BLaER1 (cell line): ENCODE measurements at regions not wholly inside any gene's neighbourhood (a gene's known extent, or its start where the extent isn't known, plus 50 kb on each side); places are given as distances from the start of the nearest gene placed in this dataset.

Experiments
- H3K27ac ChIP-seq: shearing (Covaris generic); formaldehyde crosslinking; 2 replicates; pipeline ENCODE4 v1.8.1; 2022
- H3K27me3 ChIP-seq: shearing (Covaris generic); formaldehyde crosslinking; 2 replicates; pipeline ENCODE4 v1.8.1; 2022
- H3K36me3 ChIP-seq: shearing (Covaris generic); formaldehyde crosslinking; 2 replicates; pipeline ENCODE4 v1.8.1; 2022
- H3K4me1 ChIP-seq: shearing (Covaris generic); formaldehyde crosslinking; 2 replicates; pipeline ENCODE4 v1.8.1; 2022
- H3K4me2 ChIP-seq: shearing (Covaris generic); formaldehyde crosslinking; 2 replicates; pipeline ENCODE4 v1.8.1; 2022
- H3K4me3 ChIP-seq: shearing (Covaris generic); formaldehyde crosslinking; 2 replicates; pipeline ENCODE4 v1.8.1; 2022
- H3K9ac ChIP-seq: shearing (Covaris generic); formaldehyde crosslinking; 2 replicates; pipeline ENCODE4 v1.8.1; 2022
- H3K9me3 ChIP-seq: shearing (Covaris generic); formaldehyde crosslinking; 2 replicates; pipeline ENCODE4 v1.8.1; 2022
- H4K20me1 ChIP-seq: shearing (Covaris generic); formaldehyde crosslinking; 2 replicates; pipeline ENCODE4 v1.8.1; 2022
- Cebpa-rat ChIP-seq: shearing (Covaris generic); IDR thresholded peaks from 2 replicates; pipeline ENCODE4 v1.8.1; 2022

DNA sequence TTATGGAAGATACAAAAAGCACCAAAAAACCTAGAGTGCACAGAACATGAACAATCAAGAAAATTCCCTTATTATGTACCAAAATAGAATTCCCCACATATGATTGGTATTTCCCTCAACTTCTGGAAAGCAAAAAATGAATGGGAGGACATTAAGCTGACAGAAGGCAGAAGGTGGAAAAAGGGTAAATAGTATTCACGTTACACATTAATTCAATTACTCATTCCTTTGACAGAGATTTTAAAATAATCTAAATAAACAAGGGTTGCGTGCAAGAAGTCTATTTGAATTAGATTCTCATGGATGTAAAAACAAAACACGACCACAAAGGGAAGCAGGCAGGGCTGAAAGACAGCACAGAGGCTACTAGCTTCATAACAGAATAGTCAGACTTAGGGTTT is 260.5 kb upstream of the ZPLD1 start:
- Histone ChIP-seq H3K27ac (no peak overlapping the region), H3K27me3 (no peaks in the 10 kb centered on the region), H3K4me1 (peaks cover 15% of the 10 kb centered on the region), H3K4me2 (no peak overlapping the region), H3K9me3 (no peaks in the 10 kb centered on the region), H3K36me3 (no peaks in the 10 kb centered on the region), H4K20me1 (no peaks in the 10 kb centered on the region), H3K4me3 (no peak overlapping the region), H3K9ac (no peak overlapping the region)
- no peak for TF ChIP-seq Cebpa-rat

- Histone ChIP-seq H4K20me1 (no peaks in the 10 kb centered on the region), H3K4me1 (peaks cover 16% of the 10 kb centered on the region), H3K9me3 (no peaks in the 10 kb centered on the region), H3K27me3 (no peaks in the 10 kb centered on the region), H3K36me3 (no peaks in the 10 kb centered on the region), H3K27ac (no peak overlapping the region), H3K9ac (no peak overlapping the region), H3K4me2 (no peak overlapping the region), H3K4me3 (no peak overlapping the region)
- no peak for TF ChIP-seq Cebpa-rat
These were observed 259.9 kb upstream of the ZPLD1 start for GRCh38 chr3:102174832-102175374.

DNA sequence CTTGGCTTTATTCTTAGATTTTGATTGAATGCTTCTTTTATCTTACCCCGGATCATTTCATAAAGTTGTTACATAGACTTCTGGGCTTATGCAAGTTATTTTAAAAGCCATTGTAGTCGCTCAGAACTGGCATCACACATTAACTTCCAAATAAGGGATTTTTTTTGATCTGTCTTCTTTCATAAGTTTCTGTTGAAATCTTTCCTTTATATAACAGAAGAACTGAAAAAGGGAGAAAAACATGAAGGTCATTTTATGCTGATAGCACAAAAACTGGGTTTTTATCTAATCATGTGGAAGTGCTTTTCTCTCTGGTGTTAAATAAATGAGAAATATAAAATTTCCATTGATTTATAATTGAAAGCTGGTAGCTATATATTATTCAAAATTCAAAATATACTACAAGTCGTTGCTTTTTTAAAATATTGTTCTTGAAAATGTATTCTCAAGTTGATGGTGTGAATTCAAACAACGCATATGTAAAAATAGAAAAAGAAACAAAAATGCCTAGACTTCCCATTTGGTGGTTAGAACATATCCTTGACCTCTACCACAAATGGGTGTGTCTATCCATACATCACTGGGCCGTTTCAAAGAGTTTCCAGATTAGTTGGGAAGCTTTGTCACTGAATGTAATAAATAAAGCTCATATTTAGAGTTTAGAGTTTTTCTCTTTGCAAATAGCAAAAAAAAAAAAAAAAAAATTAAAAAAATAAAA is 258.3 kb upstream of the ZPLD1 start:
- H3K4me2 ChIP-seq: peak overlapping the region; percentile 40

DNA sequence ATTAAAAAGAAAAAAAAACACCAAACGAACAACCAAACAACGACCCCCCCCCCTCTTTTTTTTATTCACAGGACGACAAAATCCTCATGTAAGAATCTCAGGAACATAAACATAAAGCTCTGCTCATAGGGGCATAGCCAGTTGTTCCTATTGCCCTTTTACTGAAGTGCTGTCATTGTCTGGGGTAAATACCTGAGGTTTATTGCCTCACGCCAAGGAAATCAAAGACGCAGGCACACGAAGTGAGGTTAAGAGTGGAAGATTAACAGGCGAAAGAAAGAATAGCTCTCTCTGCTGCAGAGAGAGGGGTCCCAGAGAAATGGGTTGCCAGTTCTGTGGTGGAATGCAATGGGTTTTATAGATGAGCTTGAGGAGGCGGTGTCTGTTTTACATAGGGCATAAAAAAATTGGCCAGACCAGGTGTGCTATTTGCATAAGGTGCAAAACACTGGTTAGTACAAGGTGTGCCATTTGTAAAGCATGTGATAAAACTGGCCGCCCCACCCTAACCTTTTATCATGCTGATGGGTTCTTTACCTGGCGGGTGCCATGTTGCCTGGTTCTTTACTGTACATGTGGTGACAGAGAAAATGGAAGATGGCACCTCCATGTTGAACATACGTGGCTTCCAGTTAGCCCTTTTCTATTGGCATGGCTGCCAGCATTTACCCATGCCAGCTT is 257.6 kb upstream of the ZPLD1 start:
- H4K20me1 ChIP-seq: no peaks in the 10 kb centered on the region
- H3K9ac ChIP-seq: no peak overlapping the region
- H3K27me3 ChIP-seq: no peaks in the 10 kb centered on the region
- H3K4me1 ChIP-seq: peaks cover 20% of the 10 kb centered on the region
- H3K36me3 ChIP-seq: no peaks in the 10 kb centered on the region
- no peaks in the 10 kb centered on the region for H3K9me3 ChIP-seq
- H3K27ac ChIP-seq: no peak overlapping the region
- TF ChIP-seq Cebpa-rat: no peak
- peak overlapping the region; percentile 40 for H3K4me2 ChIP-seq
- H3K4me3 ChIP-seq: no peak overlapping the region

More for the DNA sequence above, 258.3 kb upstream of the ZPLD1 start:
- Histone ChIP-seq H3K36me3 (no peaks in the 10 kb centered on the region), H3K27ac (no peak overlapping the region), H3K9ac (no peak overlapping the region), H3K27me3 (no peaks in the 10 kb centered on the region), H4K20me1 (no peaks in the 10 kb centered on the region), H3K9me3 (no peaks in the 10 kb centered on the region), H3K4me1 (peaks cover 20% of the 10 kb centered on the region), H3K4me3 (no peak overlapping the region)
- TF ChIP-seq Cebpa-rat: no peak

- peaks cover 20% of the 10 kb centered on the region for H3K4me1 ChIP-seq
- H4K20me1 ChIP-seq: no peaks in the 10 kb centered on the region
- H3K27ac ChIP-seq: no peak overlapping the region
- no peaks in the 10 kb centered on the region for H3K27me3 ChIP-seq
- H3K9ac ChIP-seq: no peak overlapping the region
- H3K4me2 ChIP-seq: 0 out of 2 replicates have a peak overlapping the region, but pooled peaks have one; percentile 3
- TF ChIP-seq Cebpa-rat: no peak
- H3K4me3 ChIP-seq: no peak overlapping the region
- H3K9me3 ChIP-seq: no peaks in the 10 kb centered on the region
- H3K36me3 ChIP-seq: no peaks in the 10 kb centered on the region
These were observed 256.0 kb upstream of the ZPLD1 start for GRCh38 chr3:102178817-102179216.

DNA sequence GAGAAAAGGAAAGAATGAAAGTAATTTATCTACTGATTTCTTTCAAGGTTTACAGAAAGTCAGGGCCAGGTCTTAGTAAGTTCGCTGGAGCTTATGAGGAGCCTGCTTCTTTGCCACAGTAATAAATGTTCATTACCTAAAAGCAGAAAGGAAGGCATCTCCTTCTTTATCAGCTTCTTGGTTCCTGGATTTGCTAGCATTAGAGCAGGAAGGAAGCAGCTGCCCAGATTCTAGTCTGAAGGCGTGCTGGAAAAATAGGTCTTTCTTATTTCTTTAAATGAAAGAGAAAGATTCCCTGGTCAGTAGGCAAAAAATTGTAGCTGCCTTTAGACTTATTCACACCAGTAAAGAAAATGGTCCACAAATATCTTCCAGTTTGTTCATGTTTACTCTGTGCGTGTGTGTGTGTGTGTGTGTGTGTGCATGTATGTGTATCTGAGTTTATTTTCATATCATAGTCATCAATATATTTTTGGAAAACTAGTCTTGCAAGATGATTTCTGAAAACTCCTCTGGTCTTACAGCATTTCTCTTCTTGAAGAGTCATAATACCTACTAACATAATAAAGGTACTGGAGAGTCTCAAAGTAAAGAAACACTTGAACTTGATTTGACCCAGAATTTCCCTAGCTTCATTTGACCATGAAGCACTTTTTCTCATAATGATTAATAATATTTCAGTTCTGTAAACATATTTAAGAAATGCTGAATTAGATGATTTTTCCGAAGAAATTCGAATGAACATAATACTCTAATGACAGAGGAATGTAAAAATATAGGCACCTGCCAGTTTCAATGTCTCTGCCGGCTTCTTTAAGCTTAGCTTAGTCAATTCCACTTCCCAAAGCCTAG is 255.3 kb upstream of the ZPLD1 start:
- H3K36me3 ChIP-seq: no peaks in the 10 kb centered on the region
- 0 out of 2 replicates have a peak overlapping the region, but pooled peaks have one; percentile 3 for H3K4me2 ChIP-seq
- no peak overlapping the region for H3K4me3 ChIP-seq
- H3K9ac ChIP-seq: no peak overlapping the region
- H4K20me1 ChIP-seq: no peaks in the 10 kb centered on the region
- H3K27ac ChIP-seq: no peak overlapping the region
- no peaks in the 10 kb centered on the region for H3K9me3 ChIP-seq
- no peak for TF ChIP-seq Cebpa-rat
- H3K27me3 ChIP-seq: no peaks in the 10 kb centered on the region
- H3K4me1 ChIP-seq: peaks cover 20% of the 10 kb centered on the region

DNA sequence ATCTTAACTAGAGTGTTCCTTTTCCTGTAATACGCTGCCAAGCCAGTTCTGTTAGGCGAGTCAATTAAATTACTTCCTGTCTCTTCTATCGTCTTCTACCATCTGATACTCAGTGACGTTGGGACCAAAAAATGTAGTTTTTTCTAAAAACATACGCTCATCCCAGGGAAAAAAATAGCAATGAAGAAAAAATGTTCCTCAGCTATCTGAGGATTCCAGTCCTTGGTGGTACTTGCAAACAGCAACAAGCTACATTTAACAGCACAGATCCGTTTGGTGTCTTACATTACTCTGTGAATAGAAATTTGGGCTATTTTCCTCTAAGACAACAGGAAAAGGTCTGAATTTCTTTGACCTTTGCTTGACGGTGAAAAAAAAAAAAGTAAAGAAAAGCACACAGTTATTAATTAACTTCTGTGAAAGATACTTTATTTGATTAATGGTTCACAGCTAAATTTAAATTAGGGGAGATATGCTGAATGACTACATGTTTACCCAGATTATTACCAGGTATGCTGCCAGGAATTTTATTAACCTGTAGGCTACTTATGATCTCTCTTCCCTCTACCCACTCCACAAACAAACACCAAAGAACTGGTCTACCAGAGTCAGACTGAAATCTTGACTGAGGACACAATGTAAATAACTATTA is 254.4 kb upstream of the ZPLD1 start:
- no peak overlapping the region for H3K4me3 ChIP-seq
- no peak overlapping the region for H3K9ac ChIP-seq
- H3K27ac ChIP-seq: no peak overlapping the region

DNA sequence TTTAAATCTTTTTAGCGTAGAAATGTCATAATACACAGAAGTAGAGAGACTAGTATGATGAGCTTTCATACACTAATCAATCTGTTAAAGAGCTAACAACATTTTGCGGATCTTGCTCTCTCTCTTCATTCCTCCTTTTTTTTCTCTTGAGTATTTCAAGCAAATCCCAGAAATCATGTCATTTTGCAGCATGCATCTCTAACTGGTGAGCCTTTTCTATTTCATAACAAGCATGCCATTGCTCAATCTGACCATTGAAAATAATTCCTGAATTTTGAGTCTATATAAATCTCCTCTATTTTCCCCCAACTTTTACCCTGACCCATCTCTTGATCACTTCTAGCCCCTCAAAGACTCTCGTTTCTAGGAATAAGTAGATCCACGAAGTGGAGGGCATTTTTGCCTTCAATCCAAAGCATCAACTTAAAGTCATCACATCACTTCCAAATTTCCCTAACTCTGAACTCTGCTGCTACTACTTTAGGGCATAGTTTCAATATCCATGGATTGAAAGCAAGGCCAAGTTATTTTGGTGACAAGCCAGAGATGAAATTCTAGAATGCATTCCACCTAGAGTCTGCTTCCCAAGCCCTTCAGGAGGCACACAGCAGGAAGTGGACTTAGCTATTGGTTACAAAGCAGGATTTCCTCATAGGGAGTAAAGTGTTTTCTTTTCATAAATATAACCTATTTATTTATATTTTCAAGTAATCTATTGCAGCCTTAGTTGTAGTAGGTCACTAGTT is 253.5 kb upstream of the ZPLD1 start:
- Histone ChIP-seq H3K27ac (no peak overlapping the region), H3K27me3 (no peaks in the 10 kb centered on the region), H3K4me3 (no peak overlapping the region), H3K36me3 (no peaks in the 10 kb centered on the region), H4K20me1 (no peaks in the 10 kb centered on the region), H3K9me3 (no peaks in the 10 kb centered on the region), H3K4me2 (no peak overlapping the region), H3K4me1 (peaks cover 18% of the 10 kb centered on the region), H3K9ac (no peak overlapping the region)
- no peak for TF ChIP-seq Cebpa-rat

More for the DNA sequence above, 254.4 kb upstream of the ZPLD1 start:
- H4K20me1 ChIP-seq: no peaks in the 10 kb centered on the region
- peaks cover 20% of the 10 kb centered on the region for H3K4me1 ChIP-seq
- no peak for TF ChIP-seq Cebpa-rat
- H3K4me2 ChIP-seq: no peak overlapping the region
- no peaks in the 10 kb centered on the region for H3K27me3 ChIP-seq
- no peaks in the 10 kb centered on the region for H3K9me3 ChIP-seq
- H3K36me3 ChIP-seq: no peaks in the 10 kb centered on the region

DNA sequence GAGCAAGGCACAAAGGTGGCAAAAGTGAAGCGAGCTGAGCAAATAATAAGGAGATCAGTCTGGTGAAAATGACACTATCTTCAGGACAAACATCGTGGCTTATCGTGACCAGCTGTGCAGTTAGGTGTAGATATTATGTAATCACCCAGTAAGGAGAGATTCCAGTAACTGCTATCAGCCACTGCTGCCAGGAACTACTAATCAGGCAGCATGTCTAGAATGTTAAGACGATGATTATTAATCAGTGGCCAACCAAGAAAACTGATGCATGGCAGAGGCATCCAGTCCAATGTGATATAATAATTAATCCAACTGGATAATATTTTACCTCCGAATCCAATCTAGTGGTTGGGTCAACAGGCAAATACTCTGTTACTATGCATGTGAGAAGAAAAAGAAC is 252.7 kb upstream of the ZPLD1 start:
- H4K20me1 ChIP-seq: no peaks in the 10 kb centered on the region

More for the DNA sequence above, 252.7 kb upstream of the ZPLD1 start:
- Histone ChIP-seq H3K9me3 (no peaks in the 10 kb centered on the region), H3K9ac (no peak overlapping the region), H3K27ac (no peak overlapping the region), H3K4me3 (no peak overlapping the region), H3K4me1 (peaks cover 9% of the 10 kb centered on the region), H3K27me3 (no peaks in the 10 kb centered on the region), H3K36me3 (no peaks in the 10 kb centered on the region), H3K4me2 (no peak overlapping the region)
- no peak for TF ChIP-seq Cebpa-rat
